OCI-LY7 (cell line): ENCODE measurements at regions not wholly inside any gene's neighbourhood (a gene's known extent, or its start where the extent isn't known, plus 50 kb on each side); places are given as distances from the start of the nearest gene placed in this dataset.

Source experiments
- CTCF ChIP-seq: fragments of 200-600 bp; sonication (generic); conservative IDR thresholded peaks from 2 replicates; pipeline ENCODE4 v1.5.1; 2014; ENCODE audit warnings: mild to moderate bottlenecking, antibody characterized with exemption, low read length, moderate library complexity, mixed read lengths
- EZH2phosphoT487 ChIP-seq: fragments of 200-600 bp; sonication (generic); IDR thresholded peaks from 2 replicates; pipeline ENCODE4 v1.6.1; 2018; ENCODE audit warnings: low read depth, borderline replicate concordance, mild to moderate bottlenecking, mixed run types, antibody characterized with exemption, low read length, moderate library complexity, mixed read lengths

GRCh38 chr10:33497338-33497737 is 162.9 kb upstream of the NRP1 start:
- TF ChIP-seq CTCF = no peak
- no peak for TF ChIP-seq EZH2phosphoT487
